Stimulated activated naive CD8-positive, alpha-beta T cell treated with anti-CD3 and anti-CD28 coated beads, Interleukin-15, Interleukin-2, amounts not matched to agents 100 ng/mL and 50 ng/mL, for 24 hours (primary cell): ENCODE measurements at regions not wholly inside any gene's neighbourhood (a gene's known extent, or its start where the extent isn't known, plus 50 kb on each side); places are given as distances from the start of the nearest gene placed in this dataset.
"Not testable (repeated sequence)": the region's sequence is repeated elsewhere in the genome, so short reads cannot be mapped to it uniquely, and the experiment has no call there.

Experiments
- H3K27ac Mint-ChIP-seq: one replicate; pipeline ENCODE4 v1.8.0; 2021; ENCODE audit warnings: mild to moderate bottlenecking, mixed read lengths
- H3K27me3 Mint-ChIP-seq: one replicate; pipeline ENCODE4 v1.8.0; 2021; ENCODE audit warnings: mixed read lengths
- H3K36me3 Mint-ChIP-seq: one replicate; pipeline ENCODE4 v1.8.0; 2021; ENCODE audit warnings: low read depth, mixed read lengths
- H3K4me1 Mint-ChIP-seq: one replicate; pipeline ENCODE4 v1.8.0; 2021; ENCODE audit warnings: low read depth, mixed read lengths
- H3K4me3 Mint-ChIP-seq: one replicate; pipeline ENCODE4 v1.8.0; 2021; ENCODE audit warnings: mild to moderate bottlenecking, mixed read lengths
- H3K9me3 Mint-ChIP-seq: one replicate; pipeline ENCODE4 v1.8.0; 2021; ENCODE audit warnings: mixed read lengths

GRCh38 chr7:43034535-43035002 lies 77.9 kb upstream of the HECW1 start:
- no peaks in the 10 kb centered on the region for H3K9me3 Mint-ChIP-seq
- H3K4me3 Mint-ChIP-seq = no peak overlapping the region
- no peaks in the 10 kb centered on the region for H3K36me3 Mint-ChIP-seq
- H3K27ac Mint-ChIP-seq = no peak overlapping the region
- no peaks in the 10 kb centered on the region for H3K4me1 Mint-ChIP-seq
- peaks cover 4% of the 10 kb centered on the region for H3K27me3 Mint-ChIP-seq

- Mint-ChIP-seq H3K9me3 (no peaks in the 10 kb centered on the region), H3K27ac (no peak overlapping the region), H3K36me3 (no peaks in the 10 kb centered on the region), H3K27me3 (peaks cover 9% of the 10 kb centered on the region), H3K4me1 (no peaks in the 10 kb centered on the region), H3K4me3 (no peak overlapping the region)
These were observed 74.9 kb upstream of the HECW1 start for GRCh38 chr7:43037531-43037930.

DNA sequence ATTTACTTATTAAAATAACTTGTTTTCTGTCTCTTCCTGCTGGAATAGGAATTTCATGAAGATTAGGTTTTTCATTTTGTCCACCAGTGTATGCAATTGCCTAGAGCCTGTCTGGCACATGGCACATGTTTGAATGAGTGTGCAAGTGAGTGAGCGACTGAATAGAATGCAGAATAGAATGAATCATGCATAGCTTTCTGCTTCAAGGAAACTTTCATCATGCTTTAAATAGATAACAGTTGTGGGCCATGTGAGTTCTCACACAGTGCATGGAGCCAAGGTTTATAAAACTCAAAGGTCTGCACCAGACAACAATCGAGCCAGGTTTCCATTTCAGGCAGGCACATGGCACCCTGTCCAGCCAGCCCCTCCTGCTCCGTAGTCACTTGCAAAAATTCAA lies 74.2 kb upstream of the HECW1 start:
- Mint-ChIP-seq H3K9me3 (no peaks in the 10 kb centered on the region), H3K4me1 (no peaks in the 10 kb centered on the region), H3K36me3 (no peaks in the 10 kb centered on the region), H3K27ac (no peak overlapping the region), H3K4me3 (no peak overlapping the region), H3K27me3 (peaks cover 13% of the 10 kb centered on the region)

DNA sequence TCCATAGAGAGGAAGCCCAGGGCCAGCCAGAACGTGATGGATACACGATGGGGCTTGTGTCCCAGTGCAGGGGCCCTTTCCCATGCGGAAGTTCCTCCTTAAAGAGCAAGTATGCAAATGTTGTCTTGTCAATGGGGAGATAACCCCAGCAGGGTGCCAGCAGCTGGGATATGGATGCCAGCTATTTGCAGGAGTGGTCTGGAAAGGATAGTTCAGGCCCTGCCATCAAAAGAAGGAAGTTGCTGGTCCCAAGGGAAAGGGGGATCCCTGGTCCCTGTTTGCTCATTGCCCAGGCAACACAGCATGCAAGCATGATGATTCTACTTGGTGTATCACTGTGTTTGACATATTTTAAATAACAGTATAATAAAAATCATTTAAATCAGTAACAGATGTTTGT lies 73.1 kb upstream of the HECW1 start:
- H3K4me1 Mint-ChIP-seq = no peaks in the 10 kb centered on the region
- no peaks in the 10 kb centered on the region for H3K9me3 Mint-ChIP-seq
- no peak overlapping the region for H3K4me3 Mint-ChIP-seq
- no peaks in the 10 kb centered on the region for H3K36me3 Mint-ChIP-seq
- peaks cover 13% of the 10 kb centered on the region for H3K27me3 Mint-ChIP-seq
- no peak overlapping the region for H3K27ac Mint-ChIP-seq

GRCh38 chr7:43040461-43040860 lies 72.0 kb upstream of the HECW1 start:
- H3K4me1 Mint-ChIP-seq = no peaks in the 10 kb centered on the region
- no peaks in the 10 kb centered on the region for H3K36me3 Mint-ChIP-seq
- H3K4me3 Mint-ChIP-seq = no peak overlapping the region
- peaks cover 10% of the 10 kb centered on the region for H3K27me3 Mint-ChIP-seq
- no peaks in the 10 kb centered on the region for H3K9me3 Mint-ChIP-seq
- no peak overlapping the region for H3K27ac Mint-ChIP-seq

- no peak overlapping the region for H3K27ac Mint-ChIP-seq
- H3K36me3 Mint-ChIP-seq = no peaks in the 10 kb centered on the region
- no peaks in the 10 kb centered on the region for H3K4me1 Mint-ChIP-seq
- H3K27me3 Mint-ChIP-seq = peaks cover 16% of the 10 kb centered on the region
- no peaks in the 10 kb centered on the region for H3K9me3 Mint-ChIP-seq
- H3K4me3 Mint-ChIP-seq = no peak overlapping the region
These were observed 71.3 kb upstream of the HECW1 start for GRCh38 chr7:43041105-43041504.

DNA sequence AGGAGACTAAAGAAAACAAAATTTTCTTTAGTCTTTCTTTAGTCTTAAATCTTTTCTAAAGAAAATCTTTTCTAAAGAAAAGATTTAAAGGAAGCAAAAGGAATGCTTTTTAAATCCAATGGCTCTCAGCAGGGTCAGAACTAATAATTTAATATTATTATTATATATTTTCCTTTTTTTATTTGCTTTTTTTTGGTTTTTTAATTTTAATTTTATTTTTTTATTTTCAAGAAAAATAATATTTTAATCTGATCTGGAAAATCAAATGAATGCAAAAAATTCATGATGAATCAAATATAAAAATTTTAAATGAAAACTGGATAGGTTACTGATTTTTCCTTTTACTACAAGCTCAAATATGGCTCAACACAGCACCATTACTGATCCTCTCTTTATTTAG lies 70.7 kb upstream of the HECW1 start:
- Mint-ChIP-seq H3K4me3 (no peak overlapping the region), H3K27me3 (peaks cover 16% of the 10 kb centered on the region), H3K4me1 (no peaks in the 10 kb centered on the region), H3K27ac (no peak overlapping the region), H3K36me3 (no peaks in the 10 kb centered on the region), H3K9me3 (no peaks in the 10 kb centered on the region)

DNA sequence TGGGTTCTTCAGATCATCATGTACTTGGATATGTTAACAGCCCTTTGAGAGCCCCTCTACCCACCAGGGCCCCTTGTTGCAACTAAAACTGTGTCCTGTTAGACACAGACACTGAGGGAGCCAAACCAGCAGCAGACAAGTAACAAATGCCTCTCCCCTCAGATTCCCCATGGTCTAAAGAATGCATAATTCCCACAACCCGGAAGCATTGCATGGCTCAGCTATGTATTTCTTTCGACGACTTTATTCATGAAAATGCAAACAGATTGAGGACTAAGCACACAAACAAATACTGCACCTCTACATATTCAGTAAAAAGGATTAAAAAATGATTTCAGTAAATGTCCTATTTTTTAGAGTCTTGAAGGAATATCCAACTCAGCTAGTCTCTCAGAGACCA lies 70.1 kb upstream of the HECW1 start:
- Mint-ChIP-seq H3K27ac (no peak overlapping the region), H3K4me3 (no peak overlapping the region), H3K9me3 (no peaks in the 10 kb centered on the region), H3K4me1 (no peaks in the 10 kb centered on the region), H3K36me3 (no peaks in the 10 kb centered on the region), H3K27me3 (peaks cover 16% of the 10 kb centered on the region)

DNA sequence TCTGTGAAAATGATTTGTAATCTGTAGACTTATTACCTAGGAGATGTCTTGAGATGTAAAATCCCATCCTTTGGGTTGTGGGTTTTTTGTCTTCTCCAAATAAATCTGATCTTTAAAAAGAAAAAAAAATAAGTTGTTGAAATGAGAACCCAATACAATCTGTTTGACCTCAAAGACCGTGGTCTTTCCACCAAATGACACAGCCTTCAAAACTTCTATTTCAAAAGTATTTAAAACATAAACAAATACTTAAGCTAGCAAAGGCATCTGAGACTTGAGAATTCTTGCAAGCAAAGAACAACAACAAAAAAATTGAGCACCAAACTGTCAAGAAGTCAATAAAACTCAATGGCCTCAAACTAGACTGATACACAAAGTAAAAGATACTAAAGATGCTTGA lies 67.9 kb upstream of the HECW1 start:
- peaks cover 4% of the 10 kb centered on the region for H3K36me3 Mint-ChIP-seq
- no peaks in the 10 kb centered on the region for H3K4me1 Mint-ChIP-seq
- H3K9me3 Mint-ChIP-seq = peaks cover 17% of the 10 kb centered on the region
- peaks cover 21% of the 10 kb centered on the region for H3K27me3 Mint-ChIP-seq
- H3K4me3 Mint-ChIP-seq = no peak overlapping the region
- H3K27ac Mint-ChIP-seq = no peak overlapping the region

- Mint-ChIP-seq H3K4me1 (peaks cover 7% of the 10 kb centered on the region), H3K27ac (no peak overlapping the region), H3K27me3 (peaks cover 21% of the 10 kb centered on the region), H3K9me3 (peaks cover 5% of the 10 kb centered on the region), H3K4me3 (no peak overlapping the region), H3K36me3 (no peaks in the 10 kb centered on the region)
These were observed 58.3 kb upstream of the HECW1 start for GRCh38 chr7:43054052-43054722.

DNA sequence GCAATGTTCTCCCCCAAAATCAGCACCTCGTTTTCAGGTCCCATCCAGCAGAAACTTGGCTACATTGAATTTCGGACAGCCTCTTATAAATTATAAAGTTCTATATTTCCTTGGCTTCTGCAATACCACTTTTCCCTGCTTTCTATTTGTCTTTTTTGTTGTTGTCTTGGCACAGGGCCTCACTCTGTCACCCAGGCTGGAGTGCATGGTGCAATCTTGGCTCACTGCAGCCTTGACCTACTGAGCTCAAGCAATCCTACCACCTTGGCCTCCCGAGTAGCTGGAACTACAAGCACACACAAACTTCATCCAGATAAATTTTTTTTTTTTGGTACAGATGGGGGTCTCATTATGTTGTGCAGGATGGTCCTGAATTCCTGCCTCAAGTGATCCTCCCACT lies 55.3 kb upstream of the HECW1 start:
- Mint-ChIP-seq H3K4me1 (peaks cover 7% of the 10 kb centered on the region), H3K27me3 (peaks cover 6% of the 10 kb centered on the region), H3K27ac (no peak overlapping the region), H3K4me3 (no peak overlapping the region), H3K9me3 (no peaks in the 10 kb centered on the region), H3K36me3 (no peaks in the 10 kb centered on the region)

DNA sequence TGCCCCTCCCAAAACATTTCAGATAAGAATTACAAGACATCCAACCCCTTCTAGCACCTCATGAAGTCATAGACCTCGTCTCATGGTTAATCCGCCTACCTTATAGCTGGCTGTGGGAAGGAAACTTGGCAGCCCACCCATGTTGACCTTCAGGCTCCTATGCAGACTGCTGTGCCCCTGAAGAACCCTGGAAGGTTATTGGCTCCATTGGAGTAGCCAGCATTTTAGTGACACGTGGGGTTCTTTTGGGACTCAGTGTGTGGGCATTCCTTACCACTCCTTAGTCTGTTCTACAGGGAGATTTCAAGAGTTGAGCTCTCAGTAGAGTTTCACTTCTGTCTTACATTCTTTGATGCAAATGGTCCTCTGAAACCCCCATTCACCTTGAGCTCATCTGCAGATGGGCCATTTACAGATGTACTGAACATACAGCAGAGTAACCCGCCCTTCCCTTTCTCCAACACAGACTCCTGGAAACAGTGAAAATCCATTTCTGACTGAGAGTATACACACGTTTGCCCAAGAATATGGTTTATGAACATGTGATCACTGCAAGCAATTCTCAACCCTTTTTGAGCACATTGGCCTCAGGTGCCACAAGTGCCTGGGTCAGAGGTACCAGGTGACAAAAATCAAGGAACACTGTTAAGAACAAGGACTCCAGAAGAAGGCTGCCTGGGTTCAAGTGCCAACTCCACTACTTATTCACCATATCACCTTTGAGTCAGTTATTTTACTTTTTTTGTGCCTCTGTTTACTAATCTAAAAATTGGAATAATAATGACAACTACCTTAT lies 54.0 kb upstream of the HECW1 start:
- Mint-ChIP-seq H3K27me3 (peaks cover 6% of the 10 kb centered on the region), H3K4me3 (peak overlapping the region; percentile 10), H3K27ac (no peak overlapping the region), H3K36me3 (no peaks in the 10 kb centered on the region), H3K4me1 (peaks cover 7% of the 10 kb centered on the region), H3K9me3 (no peaks in the 10 kb centered on the region)

- not testable (repeated sequence) for H3K9me3 Mint-ChIP-seq, H3K27ac Mint-ChIP-seq
- peak overlapping the region; percentile 72 for H3K4me3 Mint-ChIP-seq
These were observed 53.3 kb upstream of the HECW1 start for GRCh38 chr7:43059067-43059600.

More at GRCh38 chr7:43059067-43059600, 53.3 kb upstream of the HECW1 start:
- H3K36me3 Mint-ChIP-seq, H3K4me1 Mint-ChIP-seq, H3K27me3 Mint-ChIP-seq: not testable (repeated sequence)
